ENCODE measurements at regions not wholly inside any gene's neighbourhood (a gene's known extent, or its start where the extent isn't known, plus 50 kb on each side); places are given as distances from the start of the nearest gene placed in this dataset.

DNA sequence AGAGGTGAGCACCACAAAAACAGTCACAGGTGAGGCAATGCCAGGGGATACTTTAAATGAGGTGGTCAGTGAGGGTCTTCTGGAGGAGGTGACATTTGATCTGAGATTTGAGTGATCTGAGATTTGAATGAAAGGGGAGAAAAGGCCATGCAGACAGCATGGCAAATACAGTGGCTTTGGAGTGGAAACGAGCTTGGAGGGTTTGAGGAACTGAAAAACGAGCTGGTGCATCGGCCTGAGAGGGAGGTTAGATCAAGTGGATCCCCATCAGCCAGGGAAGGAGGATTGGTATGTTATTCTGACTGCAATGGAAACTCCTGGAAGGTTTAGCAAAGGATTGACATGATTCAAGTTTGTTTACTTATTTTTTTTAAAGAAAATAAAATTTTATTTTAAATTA lies 245.1 kb downstream of the KCNS3 start:
- DNase-seq: no peak

DNA sequence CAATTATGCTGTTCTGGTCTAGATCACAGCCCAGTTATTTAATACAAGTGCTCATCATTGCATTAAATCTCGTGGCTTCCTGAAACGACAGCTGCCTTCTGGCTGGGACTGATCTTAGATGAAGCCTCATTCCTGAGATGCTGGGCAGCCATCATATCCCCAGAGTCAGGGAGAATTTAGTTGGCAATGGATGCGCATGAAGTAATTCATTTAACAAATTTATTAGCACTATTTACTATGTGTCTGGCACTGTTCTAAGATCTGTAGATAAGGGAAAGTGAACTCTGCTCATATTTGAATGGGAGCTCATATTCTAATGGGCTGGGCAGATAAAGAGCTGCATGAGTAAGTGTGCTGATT lies 244.7 kb downstream of the KCNS3 start:
- DNase-seq: no peak

DNA sequence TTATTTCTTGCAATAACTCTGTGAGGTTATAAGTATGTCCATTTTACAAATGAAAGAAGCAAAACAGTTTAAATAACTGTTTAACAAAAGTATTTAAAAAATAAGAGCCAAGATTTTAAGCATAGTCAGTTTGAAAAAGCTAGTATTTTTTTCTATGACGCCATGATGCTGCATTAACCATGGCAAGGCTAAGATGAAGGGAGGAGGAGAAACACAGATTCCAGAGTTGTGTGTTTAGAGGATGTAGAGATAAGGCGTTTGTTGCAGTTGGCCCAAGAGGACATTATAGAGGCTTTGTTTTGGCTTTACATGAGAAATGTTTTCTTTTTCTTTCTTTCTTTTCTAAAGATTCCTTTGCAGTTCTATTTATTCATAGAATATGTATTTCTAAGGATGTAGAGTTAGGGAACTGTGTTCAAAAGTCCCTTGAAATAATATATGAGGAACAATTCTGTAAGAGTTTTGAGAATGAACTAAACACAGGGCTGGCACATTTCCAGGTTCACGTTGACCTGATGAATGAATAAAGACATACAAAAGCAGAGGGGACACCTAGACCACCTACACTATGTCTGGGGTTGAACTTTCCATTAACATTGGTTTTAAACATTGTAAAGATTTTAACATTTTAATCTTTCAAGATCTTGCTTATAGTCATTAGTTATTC lies 244.2 kb downstream of the KCNS3 start:
- no peak for DNase-seq

DNA sequence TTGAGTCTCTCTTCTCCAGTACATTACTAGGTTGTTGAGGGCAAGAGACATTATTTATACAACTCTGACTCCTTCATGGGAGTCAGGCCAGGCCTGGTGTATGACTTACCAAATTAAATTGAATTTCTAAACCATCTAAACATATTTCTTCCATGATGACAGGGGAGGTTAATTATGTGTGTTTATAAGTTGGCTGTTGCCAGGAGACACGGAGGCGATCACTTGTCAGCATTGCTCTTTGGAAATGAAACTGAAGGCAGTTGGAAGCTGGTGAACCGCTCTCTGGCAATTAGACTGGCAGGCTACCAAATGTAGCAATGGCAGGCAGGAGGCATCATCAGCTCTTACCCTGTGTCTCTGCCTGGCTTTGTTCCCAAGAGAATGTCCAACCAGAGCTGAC lies 241.4 kb downstream of the KCNS3 start:
- no peak for DNase-seq

DNA sequence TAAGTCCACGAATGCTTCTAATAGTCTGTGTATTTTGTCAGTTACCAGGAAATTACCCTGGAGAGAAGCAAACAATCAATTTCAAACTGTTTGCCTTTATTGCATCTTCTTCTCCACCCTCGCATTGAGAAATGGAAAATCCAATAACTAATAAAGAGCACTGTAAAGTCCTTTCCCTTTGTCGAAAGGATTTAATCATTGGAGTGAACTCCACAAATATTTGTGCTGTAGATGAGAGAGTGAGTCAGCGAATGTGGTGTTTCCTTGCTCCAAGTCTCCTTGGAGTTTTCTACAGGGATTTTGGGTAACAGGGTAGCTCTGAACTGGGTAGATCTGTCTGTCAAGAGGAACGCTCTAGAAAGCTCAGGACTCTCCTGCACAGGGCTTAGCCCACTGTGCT lies 240.2 kb downstream of the KCNS3 start:
- no peak for DNase-seq

DNA sequence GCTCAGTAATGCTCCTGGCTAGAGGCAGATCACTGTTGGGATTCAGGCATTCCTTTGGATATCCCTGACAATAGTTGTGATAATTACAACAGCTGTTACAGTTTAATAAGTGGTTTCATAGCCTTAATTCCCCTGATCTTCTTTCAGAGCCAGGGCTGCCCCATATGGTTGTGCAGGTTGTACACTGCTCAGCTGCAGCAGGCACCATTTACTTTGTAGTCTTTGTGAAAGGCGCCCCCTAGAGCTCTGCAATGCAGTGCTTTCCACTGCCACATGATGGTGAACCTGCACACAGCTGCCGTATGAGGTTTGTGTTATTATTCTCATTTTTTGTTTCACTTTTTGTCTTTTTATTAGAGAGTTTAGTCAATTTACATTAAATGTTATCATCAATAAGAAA lies 239.1 kb downstream of the KCNS3 start:
- DNase-seq: peak; percentile 2 to 16

DNA sequence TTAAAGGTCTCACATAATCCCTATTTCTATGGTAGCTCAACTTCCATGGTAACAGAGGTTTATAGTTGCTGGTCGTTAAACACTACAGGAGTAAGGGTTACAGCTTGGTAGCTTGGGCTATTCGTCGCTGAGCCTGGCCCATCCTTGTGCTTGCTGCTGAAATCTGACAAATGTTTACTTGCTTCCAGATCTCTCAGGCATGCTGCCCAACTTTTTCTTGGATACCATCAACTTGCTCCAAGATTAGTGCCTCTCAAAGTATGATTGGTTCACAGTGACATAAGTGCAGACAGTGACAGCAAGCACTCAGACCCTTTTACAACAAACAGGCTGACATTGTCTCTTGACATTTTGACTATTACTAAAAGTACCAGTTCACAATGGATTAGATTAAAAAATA lies 231.8 kb downstream of the KCNS3 start:
- no peak for DNase-seq

DNA sequence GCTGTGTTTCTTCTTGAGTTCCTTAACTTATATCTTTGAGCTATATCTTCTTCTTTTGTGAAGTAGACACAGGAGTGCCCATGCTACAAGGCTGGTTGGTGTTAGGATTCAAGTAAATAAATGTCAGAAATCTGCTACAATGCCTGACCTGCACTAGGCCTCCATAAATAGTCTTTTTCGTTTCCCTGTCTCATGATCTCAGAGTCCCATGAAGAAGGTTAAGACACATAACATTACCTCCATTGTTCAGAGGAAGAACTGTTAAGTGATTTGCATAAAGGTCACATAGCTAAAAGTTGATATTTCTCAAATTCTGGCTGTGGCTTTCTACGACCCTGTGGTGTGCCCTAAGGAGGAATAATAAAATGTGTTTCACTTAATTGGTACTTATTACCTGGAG lies 228.4 kb downstream of the KCNS3 start:
- no peak for DNase-seq

DNA sequence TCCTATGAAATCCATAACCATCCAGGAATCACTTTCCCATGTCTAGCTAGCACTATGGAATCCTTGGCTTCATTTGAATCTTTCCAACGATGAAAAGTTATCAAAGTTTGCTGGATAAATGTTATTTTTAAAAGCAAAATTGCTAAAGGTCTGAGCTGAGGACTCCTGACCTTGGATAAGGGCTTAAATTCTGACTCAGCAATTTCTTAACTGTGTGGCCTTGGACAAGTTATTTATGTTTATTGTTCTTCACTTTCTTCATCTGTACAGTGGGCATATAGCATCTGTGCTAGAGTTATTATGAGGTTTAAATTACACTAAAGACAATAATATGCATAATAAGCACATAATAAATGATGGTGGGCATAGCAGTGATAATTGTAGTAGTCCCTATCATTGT lies 227.5 kb downstream of the KCNS3 start:
- no peak for DNase-seq

DNA sequence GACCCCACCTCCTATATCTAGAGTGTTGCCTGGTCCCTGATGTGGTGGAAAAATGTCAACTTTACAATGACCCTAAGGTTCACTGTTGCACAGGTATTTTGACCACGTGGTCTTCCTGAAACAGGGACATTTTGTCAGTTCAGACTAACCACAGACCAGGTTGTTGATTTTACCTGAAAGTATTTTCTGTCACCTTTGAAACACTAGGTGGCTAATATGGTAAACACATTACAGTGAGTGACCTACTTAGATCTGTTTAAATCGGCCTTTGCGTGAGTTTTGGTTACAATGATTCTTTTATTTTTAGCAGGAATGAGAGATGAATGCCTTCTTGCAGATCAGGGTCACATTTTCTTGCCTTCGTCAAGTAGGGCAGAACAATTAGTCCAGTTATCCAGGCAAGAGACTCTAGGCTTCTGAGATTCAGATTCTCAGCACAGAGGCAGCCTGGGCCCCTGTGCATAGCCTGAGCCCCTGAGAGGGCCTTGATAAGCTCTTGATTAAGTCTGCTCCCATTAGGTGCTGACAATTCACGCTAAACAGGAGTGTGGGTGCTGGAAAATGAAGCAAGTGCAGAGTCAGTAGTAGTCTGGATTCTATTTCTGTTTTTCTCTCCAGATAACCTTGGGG lies 226.2 kb downstream of the KCNS3 start:
- no peak for DNase-seq

DNA sequence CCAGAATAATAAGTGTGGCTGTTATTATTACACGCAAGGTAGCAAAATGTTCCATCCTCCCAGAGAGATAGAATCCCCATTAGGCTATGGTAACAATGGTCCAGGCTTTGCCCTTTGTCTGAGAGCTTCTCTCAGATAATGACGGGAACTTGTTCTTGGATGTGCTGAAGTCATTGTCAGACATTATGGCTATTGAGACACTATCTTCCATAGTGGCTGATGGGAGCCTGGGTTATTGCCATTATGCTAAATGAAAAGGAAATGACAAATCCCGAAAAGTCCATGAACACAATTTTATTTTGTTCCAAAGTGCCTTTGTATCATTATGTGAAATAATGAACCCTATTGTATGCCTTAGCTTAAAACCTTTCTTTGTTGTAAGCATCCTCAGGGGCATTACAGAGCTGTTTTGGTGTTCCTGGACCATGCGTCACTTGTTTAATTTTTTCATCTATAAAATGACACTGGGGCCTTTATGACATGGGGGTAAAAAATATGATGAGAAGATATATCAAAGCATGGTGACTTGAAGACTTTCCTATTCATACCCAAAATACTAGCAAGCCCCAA lies 218.5 kb downstream of the KCNS3 start:
- DNase-seq: no peak

DNA sequence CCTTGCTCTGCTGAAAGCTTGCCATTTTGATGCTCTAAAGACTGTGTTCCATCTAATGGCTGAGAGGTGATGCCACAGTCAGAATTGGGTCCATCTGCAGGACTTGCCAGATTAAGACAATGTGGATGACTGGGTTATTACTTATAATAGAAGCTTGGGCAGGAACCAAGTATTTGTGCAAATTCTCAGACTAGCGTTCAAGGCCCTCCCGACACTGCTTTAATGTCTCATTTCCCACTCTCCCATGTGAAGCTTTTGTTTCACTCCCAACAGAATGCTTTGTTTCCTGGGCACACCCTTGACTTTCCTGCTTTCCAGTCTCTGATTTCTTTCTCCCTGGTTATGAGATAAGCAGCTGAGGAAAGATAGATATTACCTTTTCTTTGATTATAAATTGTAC lies 215.8 kb downstream of the KCNS3 start:
- DNase-seq: no peak

DNA sequence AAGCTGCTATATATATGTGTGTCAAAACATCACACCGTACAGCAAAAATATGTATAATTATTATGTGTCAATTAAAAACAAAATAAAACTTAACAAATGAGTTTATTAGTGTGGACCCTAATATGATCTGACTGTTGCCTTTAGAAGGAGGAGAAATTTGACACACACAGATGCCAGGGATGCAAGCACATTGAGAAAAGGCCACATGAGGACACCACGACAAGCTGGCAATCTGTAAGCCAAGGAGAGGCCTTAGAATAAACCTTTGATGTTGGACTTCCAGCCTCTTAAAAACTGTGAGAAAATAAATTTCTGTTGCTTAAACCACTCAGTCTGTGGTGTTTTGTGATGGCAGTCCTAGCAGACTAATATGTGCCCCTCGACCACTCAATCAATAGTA lies 214.7 kb downstream of the KCNS3 start:
- DNase-seq: no peak

DNA sequence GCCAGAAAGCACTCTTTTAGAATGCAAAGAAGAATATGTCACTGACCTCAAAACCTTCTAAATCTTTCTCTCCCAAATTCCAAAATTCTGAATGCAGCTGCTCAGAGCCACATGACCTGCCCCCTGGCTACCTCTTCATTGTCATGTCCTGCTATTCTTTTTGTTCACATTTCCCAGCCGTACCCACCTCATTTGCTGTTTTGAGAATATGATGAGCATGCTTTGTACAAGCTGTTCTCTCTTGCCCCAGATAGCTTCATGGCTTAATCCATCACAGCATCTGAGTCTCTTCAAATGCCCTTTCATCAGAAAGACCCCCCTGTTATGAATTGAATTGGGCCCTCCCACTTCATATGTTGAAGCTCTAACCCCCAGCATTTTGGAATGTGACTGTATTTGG lies 214.3 kb downstream of the KCNS3 start:
- no peak for DNase-seq

DNA sequence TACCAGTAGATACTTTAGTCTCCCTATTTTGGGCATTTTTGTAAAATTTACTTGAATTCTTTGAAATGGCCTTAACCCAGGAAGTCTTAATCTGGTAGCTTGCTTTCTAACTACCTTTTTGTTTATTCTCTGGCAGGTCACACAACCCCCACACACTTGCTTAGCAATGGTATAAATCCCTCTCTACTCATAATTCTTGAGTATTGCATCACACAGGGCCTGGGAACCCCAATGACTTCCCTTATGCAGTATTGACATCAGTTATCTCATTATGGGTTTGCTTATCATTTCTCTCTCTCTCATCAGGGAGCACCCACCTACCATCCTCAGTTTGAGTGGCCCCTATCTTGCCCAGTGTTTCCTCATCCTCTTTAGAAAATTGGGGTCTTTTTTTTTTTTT lies 207.1 kb downstream of the KCNS3 start:
- no peak for DNase-seq

DNA sequence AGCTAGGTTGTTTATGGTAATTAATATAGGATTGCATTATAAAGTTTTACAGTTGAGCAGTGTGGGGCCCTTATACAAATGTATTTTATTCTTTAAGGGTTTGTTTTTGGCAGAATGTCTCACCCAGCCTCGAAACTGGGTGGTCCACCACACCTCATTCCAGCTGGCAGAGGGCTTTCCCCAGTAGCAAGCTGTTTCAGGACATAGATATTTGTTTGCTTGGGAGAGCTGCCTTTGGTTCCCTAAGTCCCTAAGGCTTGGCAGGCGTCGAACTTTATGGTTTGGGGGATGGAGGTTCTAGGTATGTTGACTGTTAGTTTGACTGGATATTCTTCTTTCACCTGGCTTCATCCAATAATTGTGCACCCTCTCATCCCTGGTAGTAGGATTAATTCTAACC lies 205.9 kb downstream of the KCNS3 start:
- no peak for DNase-seq

DNA sequence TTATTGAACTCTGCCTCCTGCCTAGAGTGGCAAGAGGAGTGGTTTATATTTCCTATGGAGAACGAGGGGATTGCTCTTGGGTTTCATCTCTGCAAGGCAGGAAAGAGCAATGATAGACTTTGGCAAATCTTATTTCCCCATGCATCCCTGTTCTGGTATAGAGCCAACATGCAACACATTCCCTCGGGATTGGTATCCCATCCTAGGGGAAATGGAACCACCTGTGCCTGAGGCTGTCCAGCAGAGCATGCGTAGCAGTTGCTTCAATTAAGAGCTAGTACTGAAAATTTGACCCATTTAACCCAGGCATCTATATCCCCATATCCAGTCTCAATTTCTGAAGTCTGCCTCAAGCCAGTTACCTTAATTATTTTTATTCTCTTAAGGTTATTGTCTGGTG lies 205.3 kb downstream of the KCNS3 start:
- no peak for DNase-seq

DNA sequence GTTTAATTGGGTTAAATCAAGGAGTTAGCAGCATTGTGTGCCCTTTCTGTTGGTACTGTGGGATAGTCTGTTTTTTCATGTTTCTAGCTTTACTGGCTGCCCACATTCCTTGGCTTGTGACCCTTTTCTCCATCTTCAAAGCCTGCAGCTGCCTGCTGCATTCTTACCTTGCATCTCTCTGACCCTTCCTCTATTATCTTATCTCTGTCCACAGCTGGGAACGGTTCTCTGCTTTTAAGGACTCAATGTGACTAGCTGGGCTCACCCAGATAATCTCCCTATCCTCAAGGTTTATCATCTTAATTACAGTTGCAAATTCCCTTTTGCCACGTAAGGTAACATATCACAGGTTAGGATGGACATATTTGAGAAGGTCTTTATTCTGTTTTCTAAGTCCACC lies 199.7 kb downstream of the KCNS3 start:
- no peak for DNase-seq

DNA sequence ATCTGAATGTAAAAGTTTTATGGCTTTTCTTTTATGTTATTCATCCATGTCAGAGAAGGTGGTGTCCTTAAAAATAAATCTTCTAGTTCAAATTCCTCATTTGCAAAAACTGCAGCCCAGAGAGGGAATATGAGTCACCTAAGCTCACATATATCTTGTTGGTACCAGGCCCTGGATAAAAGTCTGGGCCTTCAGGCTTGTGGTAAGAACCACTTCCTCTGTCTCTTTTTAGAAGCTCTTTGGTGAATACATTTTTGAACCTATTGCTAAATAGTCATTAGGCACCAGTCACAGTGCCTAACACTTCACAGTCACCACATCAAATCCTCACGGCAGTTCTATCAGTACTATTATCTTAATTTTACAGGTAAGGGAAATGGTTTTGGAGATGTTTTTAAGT lies 199.2 kb downstream of the KCNS3 start:
- DNase-seq: no peak

DNA sequence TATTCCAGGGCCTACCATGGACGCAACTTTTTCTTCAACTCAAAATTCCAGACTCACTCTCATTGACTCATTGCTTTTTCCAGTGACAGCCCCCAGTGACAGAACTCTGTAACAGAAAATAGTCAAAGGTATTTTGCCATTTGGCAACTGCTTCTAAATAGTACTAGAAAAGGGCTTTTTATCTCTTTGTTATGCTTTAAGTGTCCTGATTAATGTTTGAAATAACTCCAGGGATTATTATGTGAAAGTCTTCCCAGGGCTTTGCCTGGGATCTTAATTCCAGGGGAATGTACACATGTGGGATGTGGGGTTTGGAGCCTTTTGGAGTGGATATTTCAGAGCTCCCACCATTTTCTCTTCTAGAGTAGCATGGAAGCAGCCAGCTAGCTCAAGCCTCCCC lies 198.8 kb downstream of the KCNS3 start:
- DNase-seq: no peak

DNA sequence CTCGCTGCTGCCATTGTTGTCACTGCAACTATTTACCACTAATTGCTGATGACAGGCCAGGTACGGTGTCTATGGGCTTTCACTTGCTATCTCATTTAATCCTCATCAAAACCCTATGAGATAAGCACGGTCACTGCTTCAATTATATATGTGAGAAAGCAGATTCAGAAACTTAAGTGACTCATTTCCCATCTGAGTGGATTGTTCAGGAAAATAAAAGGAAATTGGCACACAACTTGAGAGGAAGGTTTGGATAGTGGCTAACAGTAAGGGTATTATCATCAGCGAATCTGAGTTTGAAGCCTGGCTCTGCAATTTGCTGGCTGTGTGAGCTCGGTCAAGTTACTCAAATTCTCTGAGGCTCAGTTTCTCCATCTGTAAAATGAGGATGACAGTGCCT lies 196.0 kb downstream of the KCNS3 start:
- no peak for DNase-seq

DNA sequence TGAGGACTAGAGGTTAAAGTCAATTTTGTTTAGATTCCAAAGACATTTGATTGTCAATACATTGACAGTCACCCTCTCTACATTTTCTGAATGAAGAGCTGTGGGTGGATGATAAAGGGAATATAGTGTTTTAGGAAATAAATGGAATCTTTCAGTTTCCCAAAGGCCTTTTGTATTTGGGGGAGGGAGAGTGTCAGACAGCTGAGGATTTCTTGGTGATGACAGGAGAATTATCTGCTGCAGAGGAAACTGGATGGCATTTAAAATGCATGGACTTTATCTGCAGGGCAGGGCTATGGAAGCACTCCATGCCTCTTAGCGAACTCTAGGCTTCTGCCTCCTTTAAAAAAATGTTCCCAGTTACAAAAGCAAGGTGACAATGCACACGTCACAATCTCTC lies 195.1 kb downstream of the KCNS3 start:
- no peak for DNase-seq

DNA sequence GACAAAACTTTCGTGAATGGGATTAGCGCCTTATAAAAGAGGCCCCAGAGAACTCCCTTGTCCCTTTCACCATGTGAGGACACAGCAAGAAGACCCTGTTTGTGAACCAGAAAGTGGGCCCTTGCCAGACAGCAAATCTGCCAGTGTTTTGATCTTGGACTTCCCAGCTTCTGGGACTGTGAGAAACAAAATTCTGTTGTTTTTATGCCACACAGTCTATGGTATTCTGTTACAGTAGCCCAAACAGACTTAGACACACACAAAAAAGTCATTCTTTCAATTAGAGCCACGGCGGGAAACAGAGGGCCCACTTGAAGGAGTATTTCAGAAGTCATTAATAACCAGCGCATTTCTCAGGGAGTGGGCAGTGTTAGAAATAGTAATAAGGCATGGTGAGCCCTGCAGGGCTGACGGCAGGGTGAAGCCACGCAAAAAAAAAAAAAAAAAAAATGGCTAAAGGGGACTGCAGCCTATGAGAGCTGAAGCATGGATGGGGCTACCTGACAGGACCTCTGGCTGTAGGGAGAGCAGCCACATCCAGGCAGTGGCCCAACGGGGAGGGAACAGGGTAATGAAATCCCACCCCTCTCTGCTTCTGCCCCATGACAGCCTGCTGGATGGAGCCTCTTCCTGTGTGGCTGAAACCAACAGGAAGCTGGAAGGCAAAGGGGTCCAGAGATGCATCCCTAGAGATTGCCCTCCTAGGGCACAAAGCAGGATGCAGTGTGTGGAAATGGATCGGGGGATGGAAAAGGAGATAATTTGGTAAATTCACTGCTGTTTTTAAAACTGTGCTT lies 189.3 kb downstream of the KCNS3 start:
- DNase-seq: no peak

DNA sequence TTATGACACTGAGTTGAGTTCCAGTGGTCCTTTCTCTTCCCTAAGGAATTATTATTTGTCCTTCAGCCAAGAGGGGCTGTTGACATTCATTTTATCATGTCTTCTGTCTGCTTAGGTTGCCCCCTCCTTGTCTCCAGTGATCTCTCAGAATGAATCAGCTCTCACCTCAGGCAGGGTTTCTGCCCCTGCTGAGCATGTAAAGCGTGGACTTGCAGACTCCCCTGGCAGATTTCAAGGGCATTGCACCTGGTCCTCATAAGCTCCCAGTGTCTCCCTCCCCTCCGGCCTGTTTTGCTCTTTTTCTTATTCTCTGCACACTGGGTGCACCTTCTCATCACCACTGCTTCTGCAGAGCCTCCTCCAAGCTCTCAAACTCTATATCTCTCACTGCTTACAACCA lies 188.4 kb downstream of the KCNS3 start:
- no peak for DNase-seq

All from SHP77 (cell line).